IPS-15b (cell line): ENCODE measurements at regions not wholly inside any gene's neighbourhood (a gene's known extent, or its start where the extent isn't known, plus 50 kb on each side); places are given as distances from the start of the nearest gene placed in this dataset.
A peak's percentile ranks its signal among the peaks of the same experiment; 100 is the strongest.
"Not testable (repeated sequence)": the region's sequence is repeated elsewhere in the genome, so short reads cannot be mapped to it uniquely, and the experiment has no call there.

Experiments used
- H3K27me3 ChIP-seq: one replicate; pipeline ENCODE4 v1.6.1; 2013; ENCODE audit warnings: low read length; ENCODE audit not compliant: control insufficient read depth, insufficient read depth
- H3K36me3 ChIP-seq: one replicate; pipeline ENCODE4 v1.6.1; 2013; ENCODE audit warnings: low read length; ENCODE audit not compliant: control insufficient read depth, insufficient read depth
- H3K4me1 ChIP-seq: one replicate; pipeline ENCODE4 v1.6.1; 2013; ENCODE audit warnings: mild to moderate bottlenecking, low read length; ENCODE audit not compliant: control insufficient read depth, insufficient read depth
- H3K4me3 ChIP-seq: one replicate; pipeline ENCODE4 v1.5.1; 2013; ENCODE audit warnings: low read depth, low read length
- H3K9ac ChIP-seq: one replicate; pipeline ENCODE4 v1.6.1; 2013; ENCODE audit warnings: low read depth, mild to moderate bottlenecking, low read length
- H3K9me3 ChIP-seq: one replicate; pipeline ENCODE4 v1.6.1; 2013; ENCODE audit warnings: mild to moderate bottlenecking, low read length; ENCODE audit not compliant: control insufficient read depth, insufficient read depth

DNA sequence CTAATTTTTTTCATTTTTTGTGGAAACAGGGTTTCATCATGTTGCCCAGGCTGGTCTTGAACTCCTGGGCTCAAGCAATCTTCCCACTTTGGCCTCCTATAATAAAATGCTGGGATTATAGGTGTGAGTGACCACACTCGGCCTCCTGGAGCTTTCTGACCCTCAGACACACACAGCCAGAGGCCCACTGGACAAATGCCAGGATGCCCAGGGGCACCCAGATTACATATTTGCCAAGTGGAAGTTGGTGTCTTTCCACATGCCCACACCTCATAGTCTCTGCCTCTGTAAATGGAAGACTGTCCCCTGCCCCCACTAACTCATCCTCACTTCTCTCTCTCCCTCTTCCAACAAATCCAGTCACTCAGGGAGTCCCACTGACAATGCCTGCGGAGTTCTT is 63.4 kb upstream of the LRP8 start:
- peaks cover 6% of the 10 kb centered on the region for H3K4me1 ChIP-seq
- H3K4me3 ChIP-seq = no peak overlapping the region
- no peaks in the 10 kb centered on the region for H3K27me3 ChIP-seq
- H3K9me3 ChIP-seq = no peaks in the 10 kb centered on the region
- H3K36me3 ChIP-seq = no peaks in the 10 kb centered on the region
- no peak overlapping the region for H3K9ac ChIP-seq

DNA sequence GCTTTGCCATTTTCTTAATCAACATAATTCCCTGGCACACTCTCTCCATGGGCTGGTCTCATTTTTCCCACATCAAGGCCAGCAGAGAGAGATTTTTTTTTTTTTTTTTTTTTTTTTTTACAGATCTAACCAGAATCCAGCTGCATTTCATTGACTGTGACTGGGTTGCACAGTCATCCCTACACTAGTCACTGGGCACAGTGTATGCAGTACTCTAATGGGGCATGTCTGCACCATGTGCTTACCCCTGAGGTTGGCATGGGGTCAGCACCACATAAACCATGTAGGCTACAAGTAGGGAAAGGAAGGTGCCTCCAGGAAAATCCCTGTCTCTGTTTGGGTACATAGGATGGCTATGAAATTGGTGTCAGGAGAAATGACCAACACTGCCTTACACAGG is 64.1 kb upstream of the LRP8 start:
- peaks cover 7% of the 10 kb centered on the region for H3K4me1 ChIP-seq
- H3K4me3 ChIP-seq = no peak overlapping the region
- no peaks in the 10 kb centered on the region for H3K36me3 ChIP-seq
- H3K27me3 ChIP-seq = no peaks in the 10 kb centered on the region
- no peaks in the 10 kb centered on the region for H3K9me3 ChIP-seq
- no peak overlapping the region for H3K9ac ChIP-seq

DNA sequence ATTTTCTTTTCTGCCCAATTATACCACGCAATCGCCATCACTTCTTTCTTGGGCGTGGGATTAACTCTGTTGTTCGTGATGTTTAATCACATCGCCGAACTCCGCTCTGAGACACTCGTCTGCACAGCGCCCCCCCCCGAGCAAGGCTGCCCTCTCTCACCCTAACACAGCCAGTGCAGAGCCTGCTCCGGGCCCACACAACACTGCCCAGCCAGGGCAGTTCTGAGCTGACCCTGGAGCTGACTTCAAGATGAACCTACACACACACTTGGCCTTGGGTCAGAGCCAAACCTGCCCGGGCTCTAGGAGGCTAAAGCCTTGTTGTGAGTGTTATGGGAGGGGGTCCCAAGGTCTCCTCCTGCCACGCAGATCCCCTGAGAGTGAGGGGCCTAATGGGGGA is 64.6 kb upstream of the LRP8 start:
- Histone ChIP-seq H3K4me3 (no peak overlapping the region), H3K4me1 (peaks cover 8% of the 10 kb centered on the region), H3K36me3 (no peaks in the 10 kb centered on the region), H3K27me3 (no peaks in the 10 kb centered on the region), H3K9me3 (no peaks in the 10 kb centered on the region), H3K9ac (no peak overlapping the region)

DNA sequence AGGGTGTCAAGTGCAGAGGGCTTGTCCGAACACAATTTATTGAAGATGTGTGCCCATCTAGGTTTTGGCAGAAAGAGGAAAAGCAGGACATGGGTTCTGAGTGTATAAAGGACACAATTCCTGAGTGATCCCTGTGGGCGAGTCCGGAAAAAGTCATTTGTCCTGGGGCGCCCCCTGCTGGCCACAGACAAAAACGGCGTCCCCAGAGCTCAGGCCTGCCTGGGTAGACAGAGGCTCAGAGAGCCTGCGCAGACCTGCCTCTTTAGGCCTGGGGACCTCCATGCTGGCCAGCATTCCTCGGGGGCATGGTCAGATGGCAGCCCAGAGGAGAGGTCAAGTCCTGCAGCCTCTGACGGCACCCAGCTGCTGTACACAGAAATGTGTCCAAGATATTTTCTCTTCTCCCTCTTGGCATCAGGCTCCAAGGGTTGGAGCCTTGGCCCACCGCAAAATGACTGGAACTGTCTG is 65.5 kb upstream of the LRP8 start:
- Histone ChIP-seq H3K4me1 (peaks cover 11% of the 10 kb centered on the region), H3K9me3 (no peaks in the 10 kb centered on the region), H3K9ac (no peak overlapping the region), H3K27me3 (no peaks in the 10 kb centered on the region), H3K4me3 (no peak overlapping the region), H3K36me3 (no peaks in the 10 kb centered on the region)

DNA sequence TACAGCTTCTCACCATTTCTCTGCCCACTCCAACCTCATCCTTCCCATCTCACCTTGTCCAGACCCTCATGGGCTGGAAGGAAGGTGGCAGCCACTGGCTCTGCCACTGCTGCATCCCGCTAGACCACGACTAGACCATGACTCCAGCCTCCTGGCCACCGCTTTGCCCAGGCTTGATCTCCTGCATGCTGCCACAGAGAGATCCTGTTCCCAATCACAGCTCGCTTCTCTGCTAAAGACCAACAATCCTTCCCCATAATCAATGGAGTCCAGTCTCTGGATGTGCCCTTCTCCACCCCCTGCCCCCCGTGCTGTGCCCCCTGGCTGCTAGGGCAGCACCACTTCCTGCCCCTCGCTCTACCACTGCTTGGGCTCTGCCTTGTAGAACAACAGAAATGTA is 64.9 kb upstream of the DMRTB1 start:
- Histone ChIP-seq H3K9ac (no peak overlapping the region), H3K9me3 (no peaks in the 10 kb centered on the region), H3K27me3 (no peaks in the 10 kb centered on the region), H3K4me1 (peaks cover 17% of the 10 kb centered on the region), H3K4me3 (no peak overlapping the region), H3K36me3 (no peaks in the 10 kb centered on the region)

DNA sequence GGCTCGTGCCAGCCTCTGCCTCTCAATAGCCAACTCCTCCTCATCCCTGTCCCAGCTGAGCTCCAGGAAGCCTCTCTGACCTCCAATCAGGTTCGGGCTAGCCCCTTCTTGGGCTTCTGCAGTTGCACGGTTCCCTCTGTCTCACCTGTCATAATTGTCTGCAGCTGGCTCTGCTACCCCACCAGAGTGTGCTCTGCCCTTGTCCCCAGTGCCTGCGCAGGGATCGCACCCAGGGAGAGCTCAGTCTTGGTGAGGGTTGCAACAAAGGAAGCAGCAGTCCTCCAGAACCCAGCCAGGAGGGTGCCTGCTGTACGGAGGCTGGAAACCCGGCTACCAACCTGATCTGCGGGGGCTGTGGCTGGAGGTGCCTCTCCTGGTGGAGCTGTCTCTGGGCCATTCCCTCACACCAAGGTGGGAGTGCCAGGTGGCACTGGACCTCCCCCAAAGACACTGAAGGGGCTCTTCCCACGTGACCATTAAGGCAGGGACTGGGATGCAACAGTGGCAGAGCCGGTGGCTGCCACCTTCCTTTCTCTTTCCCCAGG is 63.5 kb upstream of the DMRTB1 start:
- Histone ChIP-seq H3K36me3 (no peaks in the 10 kb centered on the region), H3K4me1 (peaks cover 17% of the 10 kb centered on the region), H3K4me3 (no peak overlapping the region), H3K9me3 (no peaks in the 10 kb centered on the region), H3K9ac (peak overlapping the region; percentile 37), H3K27me3 (no peaks in the 10 kb centered on the region)

DNA sequence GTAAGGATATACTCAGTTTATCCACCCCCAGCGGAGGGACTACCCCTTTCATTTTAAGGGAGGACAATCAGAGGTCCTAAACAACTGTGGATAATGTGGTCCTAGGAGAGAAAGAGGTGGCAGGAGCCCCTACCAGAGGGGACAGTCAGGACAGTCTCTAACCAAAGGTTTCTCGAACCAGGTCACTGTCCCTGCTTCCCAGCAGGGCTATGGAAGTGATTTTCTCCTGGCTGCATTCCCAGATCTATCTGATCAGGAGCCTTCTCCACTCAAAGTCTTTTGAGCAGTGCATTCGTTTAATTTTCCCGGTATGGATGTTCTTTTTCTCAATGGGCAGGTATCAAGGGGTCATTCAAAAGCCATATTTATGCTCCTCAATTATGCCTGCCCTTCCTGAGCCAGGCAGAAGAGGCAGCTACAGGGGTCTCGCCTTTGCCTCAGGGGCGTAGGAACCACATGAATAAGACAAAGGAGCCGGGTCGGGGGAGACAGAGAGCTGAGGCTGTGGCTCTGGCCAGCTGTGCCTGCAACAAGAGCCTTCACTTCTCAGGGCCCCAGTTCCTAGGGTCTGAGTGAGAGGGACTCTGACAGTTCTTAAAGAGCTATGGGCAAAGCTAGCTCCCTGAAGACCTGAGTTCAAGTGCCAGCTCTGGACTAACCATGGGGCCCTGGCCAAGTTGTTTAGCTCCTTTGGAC is 62.5 kb upstream of the DMRTB1 start:
- no peaks in the 10 kb centered on the region for H3K9me3 ChIP-seq
- no peak overlapping the region for H3K4me3 ChIP-seq
- no peaks in the 10 kb centered on the region for H3K27me3 ChIP-seq
- H3K36me3 ChIP-seq = no peaks in the 10 kb centered on the region
- H3K4me1 ChIP-seq = peaks cover 17% of the 10 kb centered on the region
- no peak overlapping the region for H3K9ac ChIP-seq

DNA sequence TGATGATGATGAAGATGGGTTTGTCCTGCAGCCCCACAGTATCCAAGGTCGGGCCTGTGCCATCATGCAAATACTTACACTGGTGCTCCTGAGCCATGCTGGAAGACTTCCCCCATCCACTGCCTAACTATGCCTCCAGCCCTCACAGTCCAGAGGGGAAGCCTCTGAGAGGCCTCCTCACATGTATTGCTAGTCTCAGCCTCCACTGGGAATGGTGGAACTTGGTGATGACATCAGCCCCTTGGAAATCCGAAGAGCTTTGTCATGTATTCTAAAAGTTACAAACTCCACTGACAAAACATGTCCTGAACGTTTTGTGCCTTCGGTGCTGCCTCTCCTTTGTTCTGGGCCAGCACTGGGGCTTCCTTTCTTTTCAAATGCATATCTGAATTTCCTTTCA is 61.1 kb upstream of the DMRTB1 start:
- H3K27me3 ChIP-seq = no peaks in the 10 kb centered on the region

DNA sequence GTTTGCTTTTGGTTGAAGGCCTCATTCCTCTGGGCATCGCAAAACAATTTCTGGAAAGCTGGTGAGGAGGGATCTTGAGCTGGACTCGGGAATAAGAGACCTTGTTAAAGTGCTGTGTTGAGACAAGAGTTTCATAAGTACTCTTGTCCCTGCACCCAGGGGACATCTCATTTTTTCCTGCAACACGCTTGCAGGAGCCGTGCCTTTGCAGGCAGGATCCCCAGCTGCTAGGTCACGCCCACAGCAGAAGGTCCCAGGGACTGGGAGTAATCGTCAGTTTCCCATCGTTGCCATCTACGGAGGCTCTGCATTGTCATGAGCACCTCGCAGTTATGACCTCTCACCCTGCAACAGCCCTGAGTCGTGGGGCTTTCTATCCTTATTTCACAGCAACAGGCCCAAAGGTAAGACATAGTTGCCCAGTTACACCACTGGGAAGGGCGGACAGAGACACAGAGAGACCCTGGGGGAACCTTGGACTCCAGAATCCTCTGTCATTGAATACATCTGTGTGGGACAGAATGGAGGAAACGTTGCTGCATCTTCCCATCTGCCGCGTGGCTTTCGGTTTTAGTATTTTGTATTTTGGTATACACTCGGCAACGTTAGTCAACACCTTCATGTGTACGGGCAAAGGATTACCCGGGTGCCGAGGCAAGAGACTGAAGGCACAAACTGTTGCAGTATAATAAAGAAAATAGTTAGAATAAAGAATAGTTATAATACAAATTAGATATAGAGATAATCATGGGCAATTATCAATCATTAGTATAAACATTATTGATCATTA is 60.4 kb upstream of the DMRTB1 start:
- Histone ChIP-seq H3K9ac (no peak overlapping the region), H3K4me3 (no peak overlapping the region), H3K4me1 (peaks cover 13% of the 10 kb centered on the region), H3K36me3 (no peaks in the 10 kb centered on the region), H3K27me3 (no peaks in the 10 kb centered on the region), H3K9me3 (peaks cover 4% of the 10 kb centered on the region)

More for the DNA sequence above, 61.1 kb upstream of the DMRTB1 start:
- peaks cover 4% of the 10 kb centered on the region for H3K9me3 ChIP-seq
- H3K36me3 ChIP-seq = no peaks in the 10 kb centered on the region
- H3K4me1 ChIP-seq = peaks cover 17% of the 10 kb centered on the region
- H3K9ac ChIP-seq = no peak overlapping the region
- H3K4me3 ChIP-seq = no peak overlapping the region

DNA sequence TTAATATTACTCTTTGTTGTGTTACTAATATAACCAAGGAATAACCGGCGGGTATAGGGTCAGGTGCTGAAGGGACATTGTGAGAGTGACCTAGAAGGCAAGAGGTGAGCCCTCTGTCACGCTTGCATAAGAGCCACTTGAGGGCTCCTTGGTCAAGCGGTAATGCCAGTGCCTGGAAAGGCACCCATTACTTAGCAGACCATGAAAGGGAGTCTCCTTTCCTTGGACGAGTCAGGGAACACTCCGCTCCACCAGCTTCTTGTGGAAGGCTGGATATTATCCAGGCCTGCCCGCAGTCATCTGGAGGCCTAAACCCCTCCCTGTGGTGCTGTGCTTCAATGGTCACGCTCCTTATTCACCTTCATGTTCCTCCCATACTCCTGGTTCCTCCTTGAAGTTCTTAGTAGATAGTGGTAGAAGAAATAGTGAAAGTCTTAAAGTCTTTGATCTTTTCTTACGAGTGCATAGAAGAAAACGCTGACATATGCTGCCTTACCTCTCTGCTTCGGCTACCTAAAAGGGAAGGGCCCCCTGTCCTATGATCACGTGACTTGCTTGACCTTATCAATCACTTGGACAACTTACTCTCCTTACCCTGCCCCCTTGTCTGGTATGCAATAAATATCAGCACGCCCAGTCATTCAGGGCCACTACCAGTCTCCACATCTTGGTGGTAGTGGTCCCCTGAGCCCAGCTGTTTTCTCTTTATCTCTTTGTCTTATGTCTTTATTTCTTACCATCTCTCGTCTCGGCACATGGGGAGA is 59.6 kb upstream of the DMRTB1 start:
- not testable (repeated sequence) for H3K36me3 ChIP-seq, H3K9ac ChIP-seq, H3K4me3 ChIP-seq, H3K9me3 ChIP-seq, H3K27me3 ChIP-seq
- peaks cover 13% of the 10 kb centered on the region for H3K4me1 ChIP-seq

DNA sequence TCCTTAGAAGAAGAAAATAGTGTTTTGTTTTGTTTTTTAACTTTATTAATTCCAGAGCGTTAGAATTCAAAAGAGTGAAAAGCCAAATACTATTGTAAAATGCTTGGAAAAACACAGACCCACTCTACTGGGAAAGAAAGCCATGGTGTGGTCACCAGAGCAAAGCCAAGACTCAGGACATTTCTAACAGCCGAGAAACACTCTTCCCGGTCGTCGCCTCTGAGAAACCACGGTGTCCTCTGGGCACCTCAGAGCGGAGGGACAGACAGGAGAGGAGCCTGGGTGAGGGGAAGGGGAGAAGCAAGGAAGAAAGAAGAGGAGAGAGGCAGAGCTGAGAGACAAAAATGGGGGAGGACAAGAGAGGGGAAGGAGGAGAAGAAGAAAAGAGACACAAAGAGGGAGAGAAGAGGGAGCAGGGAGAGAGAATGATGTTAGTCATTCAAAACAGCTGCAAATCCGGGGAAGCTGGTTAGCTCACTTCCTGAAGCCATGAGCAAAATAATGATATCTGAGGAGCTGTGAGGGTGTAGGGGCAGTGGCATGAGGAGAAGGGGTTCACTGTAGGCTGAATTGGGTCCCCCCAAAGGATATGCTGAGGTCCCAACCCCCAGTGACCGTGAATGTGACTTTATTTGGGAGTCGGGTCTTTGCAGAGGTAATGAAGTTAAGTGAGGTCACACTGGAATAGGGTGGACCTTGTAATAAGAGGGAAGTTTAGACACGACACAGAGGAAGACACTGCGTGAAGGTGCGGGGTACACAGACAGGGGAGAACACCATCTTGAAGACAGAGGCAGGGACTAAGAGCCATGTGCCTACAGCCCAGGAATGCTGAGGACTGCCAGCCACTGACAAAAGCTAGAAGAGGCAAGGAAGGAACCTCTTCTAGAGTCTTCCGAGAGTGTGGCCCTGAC is 58.2 kb upstream of the DMRTB1 start:
- Histone ChIP-seq H3K4me3 (no peak overlapping the region), H3K4me1 (peaks cover 10% of the 10 kb centered on the region), H3K27me3 (no peaks in the 10 kb centered on the region), H3K9me3 (peaks cover 4% of the 10 kb centered on the region), H3K9ac (no peak overlapping the region), H3K36me3 (no peaks in the 10 kb centered on the region)
